Nephron progenitor cell (in vitro differentiated cells): ENCODE measurements at regions not wholly inside any gene's neighbourhood (a gene's known extent, or its start where the extent isn't known, plus 50 kb on each side); places are given as distances from the start of the nearest gene placed in this dataset.

ENCODE experiments used
- DNase-seq: peaks from one replicate; pipeline ENCODE4 v3.0.0; 2021
- H3K27ac Mint-ChIP-seq: 2 replicates; pipeline ENCODE4 v1.8.0; 2021; ENCODE audit warnings: mild to moderate bottlenecking, moderate library complexity, mixed read lengths
- H3K27me3 Mint-ChIP-seq: 2 replicates; pipeline ENCODE4 v1.8.0; 2021; ENCODE audit warnings: mild to moderate bottlenecking, low read depth, mixed read lengths; ENCODE audit not compliant: poor library complexity
- H3K36me3 Mint-ChIP-seq: 2 replicates; pipeline ENCODE4 v1.8.0; 2021; ENCODE audit warnings: low read depth, mixed read lengths
- H3K4me1 Mint-ChIP-seq: 2 replicates; pipeline ENCODE4 v1.8.0; 2021; ENCODE audit warnings: mixed read lengths
- H3K4me3 Mint-ChIP-seq: 2 replicates; pipeline ENCODE4 v1.8.0; 2021; ENCODE audit warnings: mild to moderate bottlenecking, moderate library complexity, mixed read lengths
- H3K9me3 Mint-ChIP-seq: 2 replicates; pipeline ENCODE4 v1.8.0; 2021; ENCODE audit warnings: mild to moderate bottlenecking, moderate library complexity, mixed read lengths
- TF ChIP-seq, protein P1 (sequence below): fragments of 200-600 bp; sonication (generic); IDR thresholded peaks from 2 replicates; pipeline ENCODE4 v1.5.0; 2021; ENCODE audit warnings: antibody characterized with exemption

DNA sequence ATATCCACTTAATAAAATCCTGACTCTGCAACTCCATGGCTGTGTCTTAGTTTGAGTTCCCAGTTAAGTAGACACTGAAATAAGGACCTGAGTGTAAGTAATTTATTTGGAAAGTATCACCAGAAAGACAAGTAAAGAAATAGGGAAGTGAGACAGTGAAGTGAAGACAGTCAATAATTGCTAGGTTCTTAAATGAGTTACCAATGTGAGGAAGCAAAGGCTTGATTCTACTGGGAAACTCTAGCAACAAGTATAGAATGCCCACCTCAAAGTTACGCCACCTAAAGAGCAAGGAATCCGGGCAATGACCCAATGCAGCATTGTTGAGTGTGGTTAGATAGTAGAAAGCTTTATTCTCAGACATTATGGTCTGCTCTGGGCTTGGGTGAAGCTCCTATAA lies 383.9 kb downstream of the TLR4 start:
- Mint-ChIP-seq H3K27ac (no peak overlapping the region), H3K9me3 (no peaks in the 10 kb centered on the region), H3K4me3 (no peak overlapping the region), H3K27me3 (peaks cover 15% of the 10 kb centered on the region), H3K36me3 (no peaks in the 10 kb centered on the region), H3K4me1 (peaks cover 4% of the 10 kb centered on the region)
- DNase-seq, result no peak
- TF ChIP-seq, protein P1, sequence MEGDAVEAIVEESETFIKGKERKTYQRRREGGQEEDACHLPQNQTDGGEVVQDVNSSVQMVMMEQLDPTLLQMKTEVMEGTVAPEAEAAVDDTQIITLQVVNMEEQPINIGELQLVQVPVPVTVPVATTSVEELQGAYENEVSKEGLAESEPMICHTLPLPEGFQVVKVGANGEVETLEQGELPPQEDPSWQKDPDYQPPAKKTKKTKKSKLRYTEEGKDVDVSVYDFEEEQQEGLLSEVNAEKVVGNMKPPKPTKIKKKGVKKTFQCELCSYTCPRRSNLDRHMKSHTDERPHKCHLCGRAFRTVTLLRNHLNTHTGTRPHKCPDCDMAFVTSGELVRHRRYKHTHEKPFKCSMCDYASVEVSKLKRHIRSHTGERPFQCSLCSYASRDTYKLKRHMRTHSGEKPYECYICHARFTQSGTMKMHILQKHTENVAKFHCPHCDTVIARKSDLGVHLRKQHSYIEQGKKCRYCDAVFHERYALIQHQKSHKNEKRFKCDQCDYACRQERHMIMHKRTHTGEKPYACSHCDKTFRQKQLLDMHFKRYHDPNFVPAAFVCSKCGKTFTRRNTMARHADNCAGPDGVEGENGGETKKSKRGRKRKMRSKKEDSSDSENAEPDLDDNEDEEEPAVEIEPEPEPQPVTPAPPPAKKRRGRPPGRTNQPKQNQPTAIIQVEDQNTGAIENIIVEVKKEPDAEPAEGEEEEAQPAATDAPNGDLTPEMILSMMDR, result no peak

- H3K4me3 Mint-ChIP-seq, result no peak overlapping the region
- H3K36me3 Mint-ChIP-seq, result no peaks in the 10 kb centered on the region
- no peaks in the 10 kb centered on the region for H3K9me3 Mint-ChIP-seq
- TF ChIP-seq, protein P1, result no peak
- H3K4me1 Mint-ChIP-seq, result peaks cover 4% of the 10 kb centered on the region
- H3K27me3 Mint-ChIP-seq, result peaks cover 12% of the 10 kb centered on the region
- no peak for DNase-seq
- no peak overlapping the region for H3K27ac Mint-ChIP-seq
Observed at GRCh38 chr9:118091226-118091625, 387.0 kb downstream of the TLR4 start.

GRCh38 chr9:118091711-118092500 lies 387.7 kb downstream of the TLR4 start:
- Mint-ChIP-seq H3K9me3 (no peaks in the 10 kb centered on the region), H3K27me3 (peaks cover 12% of the 10 kb centered on the region), H3K4me3 (no peak overlapping the region), H3K4me1 (peaks cover 4% of the 10 kb centered on the region), H3K27ac (no peak overlapping the region), H3K36me3 (no peaks in the 10 kb centered on the region)
- DNase-seq, result no peak
- TF ChIP-seq, protein P1, result no peak

DNA sequence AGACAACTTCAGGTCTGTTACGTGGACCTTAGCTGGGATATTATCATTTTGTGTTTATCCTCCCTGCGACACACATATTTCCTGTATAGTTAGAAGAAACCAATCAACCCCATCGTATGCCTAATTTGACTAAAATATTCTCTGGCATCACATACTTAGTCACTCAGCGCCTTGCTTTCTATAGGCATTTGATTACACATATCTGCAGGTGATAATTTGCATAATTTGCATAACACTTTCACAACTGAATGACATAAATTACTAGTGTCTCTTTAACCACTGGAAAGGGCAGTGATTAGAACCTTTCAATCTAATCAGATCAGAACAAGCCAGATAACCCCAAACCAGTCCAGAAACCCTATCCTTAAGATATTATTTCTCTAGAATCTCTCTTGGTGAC lies 390.2 kb downstream of the TLR4 start:
- peaks cover 5% of the 10 kb centered on the region for H3K4me1 Mint-ChIP-seq
- no peaks in the 10 kb centered on the region for H3K9me3 Mint-ChIP-seq
- TF ChIP-seq, protein P1, result no peak
- no peak for DNase-seq
- peaks cover 6% of the 10 kb centered on the region for H3K27me3 Mint-ChIP-seq
- no peaks in the 10 kb centered on the region for H3K36me3 Mint-ChIP-seq
- no peak overlapping the region for H3K27ac Mint-ChIP-seq
- H3K4me3 Mint-ChIP-seq, result no peak overlapping the region

DNA sequence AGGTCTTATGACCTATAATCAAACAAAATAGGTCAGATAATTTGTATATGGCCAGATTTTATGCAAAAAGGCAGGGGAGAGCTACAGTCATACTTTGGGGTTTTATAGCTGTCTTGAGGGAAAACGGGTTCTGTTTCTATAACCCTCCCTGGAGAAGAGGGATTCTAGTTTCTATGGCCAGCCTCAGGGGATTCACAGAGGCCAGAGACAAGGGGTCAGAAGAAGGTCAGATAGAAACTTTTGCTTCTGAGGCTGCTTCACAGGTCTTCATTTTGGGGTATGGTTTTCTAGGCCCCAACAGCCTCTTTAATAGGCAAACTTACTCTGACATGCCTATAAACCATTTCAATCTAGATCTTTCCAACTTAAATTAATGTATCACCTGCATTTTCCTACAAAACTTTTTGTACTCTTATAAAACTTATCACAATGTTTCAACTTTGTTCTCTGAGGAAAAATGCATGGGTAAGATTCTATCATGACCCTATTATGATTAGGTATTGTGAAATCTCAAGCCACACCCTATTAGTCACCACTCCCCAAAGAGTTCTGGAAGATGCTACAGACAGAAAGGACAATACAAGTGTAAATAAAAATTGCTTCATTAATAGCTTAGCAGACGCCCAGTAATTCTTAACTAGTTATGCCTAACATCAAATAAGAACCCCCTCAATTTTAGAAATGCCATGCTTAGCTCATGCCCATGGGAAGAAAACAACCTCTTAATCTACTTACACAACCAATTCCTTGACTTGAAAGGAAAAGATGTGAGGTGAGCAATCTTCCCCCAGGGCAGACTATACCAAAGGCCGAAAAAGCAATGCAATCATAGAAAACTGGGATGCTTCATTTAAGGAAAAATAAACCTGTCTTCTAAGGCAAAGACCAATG lies 396.6 kb downstream of the TLR4 start:
- no peaks in the 10 kb centered on the region for H3K36me3 Mint-ChIP-seq
- TF ChIP-seq, protein P1, result no peak
- DNase-seq, result no peak
- H3K4me1 Mint-ChIP-seq, result peaks cover 20% of the 10 kb centered on the region
- H3K27ac Mint-ChIP-seq, result no peak overlapping the region
- no peaks in the 10 kb centered on the region for H3K9me3 Mint-ChIP-seq
- peaks cover 14% of the 10 kb centered on the region for H3K27me3 Mint-ChIP-seq
- no peak overlapping the region for H3K4me3 Mint-ChIP-seq
